ENCODE measurements at regions not wholly inside any gene's neighbourhood (a gene's known extent, or its start where the extent isn't known, plus 50 kb on each side); places are given as distances from the start of the nearest gene placed in this dataset.

DNA sequence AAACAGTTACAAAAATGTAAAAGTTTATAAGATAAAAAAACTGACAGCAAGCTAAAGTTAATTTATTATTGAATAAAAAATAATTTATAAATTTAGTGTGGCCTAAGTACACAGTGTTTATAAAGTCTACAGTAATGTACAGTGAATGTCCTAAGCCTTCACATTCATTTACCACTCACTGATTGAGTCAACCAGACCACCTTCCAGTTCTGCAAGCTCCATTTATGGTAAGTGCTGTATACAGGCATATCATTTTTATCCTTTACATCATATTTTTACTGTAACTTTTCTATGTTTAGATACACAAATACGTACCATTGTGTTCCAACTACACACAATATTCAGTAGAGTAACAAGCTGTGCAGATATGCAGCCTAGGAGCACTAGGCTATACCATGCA is 184.2 kb upstream of the LRATD1 start:
- no peaks in the 10 kb centered on the region for H3K4me1 ChIP-seq

DNA sequence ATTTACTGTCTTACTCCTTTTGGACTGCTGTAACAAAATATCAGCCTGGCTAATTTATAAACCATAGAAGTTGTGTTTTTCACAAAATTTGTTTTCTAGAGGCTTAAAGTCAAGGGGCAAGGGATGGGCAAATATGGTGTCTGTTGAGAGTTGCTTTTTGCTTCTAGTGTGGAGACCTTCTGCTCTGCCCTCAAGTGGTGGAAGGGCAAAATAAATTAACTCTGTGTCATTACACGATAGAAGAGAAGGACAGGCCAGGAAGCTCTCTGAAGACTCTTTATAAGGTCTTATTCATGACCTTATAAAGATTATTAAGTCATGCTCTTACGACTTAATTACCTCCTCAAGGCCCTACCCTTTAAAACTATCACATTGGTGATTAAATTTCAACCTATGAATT is 181.2 kb upstream of the LRATD1 start:
- intact Hi-C loops (cut with DNase I) = no loop called here

More for the DNA sequence above, 184.2 kb upstream of the LRATD1 start:
- no peak for ATAC-seq
- TF ChIP-seq CTCF (IDR thresholded peaks at IDR 0.05) (no peak), POLR2A (IDR thresholded peaks at IDR 0.05) (no peak)
- Histone ChIP-seq H3K27ac (no peak overlapping the region), H3K36me3 (replicated peaks in 1 of 2; ENCODE audit: insufficient read depth in 1 of 2, low read depth in 2 of 2) (no peaks in the 10 kb centered on the region), H3K9me3 (peaks cover 0 to 11% (median 0%) of the 10 kb centered on the region in 3 donors), H3K4me3 (no peak overlapping the region), H3K27me3 (no peaks in the 10 kb centered on the region)
- 77 to 81% methylated on average over 1 of the region's 1 CpG for WGBS, 2 donors
- DNase-seq = no peak
- intact Hi-C loops (cut with DNase I) = no loop called here

DNA sequence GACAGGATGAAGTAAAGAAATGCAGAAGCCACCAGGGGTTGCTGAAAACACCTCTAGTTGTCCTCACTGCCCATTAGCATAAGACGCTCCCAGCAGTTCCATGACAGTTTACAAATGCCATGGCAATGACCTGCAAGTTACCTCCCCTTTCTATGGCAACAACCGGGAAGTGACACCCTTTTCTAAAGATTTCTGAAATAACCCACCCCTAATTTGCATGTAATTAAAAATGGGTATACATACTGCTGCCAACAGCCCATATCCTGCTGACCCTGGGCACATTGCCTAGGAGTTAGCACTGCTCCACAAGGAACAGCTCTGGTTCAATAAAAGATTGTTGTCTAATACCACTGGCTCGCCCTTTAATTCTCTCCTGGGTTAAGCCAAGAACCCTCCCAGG is 178.3 kb upstream of the LRATD1 start:
- DNase-seq = no peak
- no peak for ATAC-seq
- Histone ChIP-seq H3K4me1 (no peaks in the 10 kb centered on the region), H3K27ac (no peak overlapping the region), H3K27me3 (no peaks in the 10 kb centered on the region), H3K9me3 (no peaks in the 10 kb centered on the region), H3K36me3 (replicated peaks in 1 of 2; ENCODE audit: insufficient read depth in 1 of 2, low read depth in 2 of 2) (no peaks in the 10 kb centered on the region), H3K4me3 (no peak overlapping the region)
- TF ChIP-seq CTCF (IDR thresholded peaks at IDR 0.05) (no peak), POLR2A (IDR thresholded peaks at IDR 0.05) (no peak)
- WGBS, 2 donors = 57 to 58% methylated on average over 3 of the region's 3 CpGs
- intact Hi-C loops (cut with DNase I) = no loop called here

More for the DNA sequence above, 181.2 kb upstream of the LRATD1 start:
- ATAC-seq (no peak), DNase-seq (no peak)
- H3K9me3 ChIP-seq = no peaks in the 10 kb centered on the region
- H3K27ac ChIP-seq = no peak overlapping the region
- 48 to 56% methylated on average over 2 of the region's 2 CpGs for WGBS, 2 donors
- H3K4me3 ChIP-seq = no peak overlapping the region
- no peaks in the 10 kb centered on the region for H3K36me3 ChIP-seq (replicated peaks in 1 of 2; ENCODE audit: insufficient read depth in 1 of 2, low read depth in 2 of 2)
- no peaks in the 10 kb centered on the region for H3K4me1 ChIP-seq
- TF ChIP-seq POLR2A (IDR thresholded peaks at IDR 0.05) = no peak
- no peak for TF ChIP-seq CTCF (IDR thresholded peaks at IDR 0.05)
- H3K27me3 ChIP-seq = no peaks in the 10 kb centered on the region

DNA sequence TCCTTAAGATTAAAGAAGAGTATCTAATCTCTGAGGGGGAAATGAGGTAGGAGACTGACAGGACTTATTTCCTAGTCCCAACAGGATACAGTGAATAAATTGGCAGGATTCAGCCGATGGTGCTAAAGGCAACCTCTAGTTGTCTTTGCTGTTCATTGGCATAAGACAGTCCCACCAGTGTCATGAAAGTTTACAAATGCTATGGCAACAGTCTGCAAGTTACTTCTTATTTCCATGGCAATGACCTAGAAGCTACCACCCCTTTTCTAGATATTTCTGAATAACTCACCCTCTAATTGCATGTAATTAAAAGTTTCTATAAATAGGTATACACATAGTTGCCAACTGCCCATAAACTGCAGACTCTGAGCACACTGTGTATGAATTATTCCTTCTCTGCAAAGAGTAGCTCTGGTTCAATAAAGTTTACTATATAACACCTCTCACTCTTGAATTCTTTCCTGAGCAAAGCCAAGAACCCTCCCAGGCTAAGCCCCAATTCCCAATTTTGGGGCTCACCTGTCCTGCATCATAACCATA is 172.7 kb upstream of the LRATD1 start:
- H3K36me3 ChIP-seq (replicated peaks in 1 of 2; ENCODE audit: insufficient read depth in 1 of 2, low read depth in 2 of 2) = no peaks in the 10 kb centered on the region
- H3K4me1 ChIP-seq = no peaks in the 10 kb centered on the region
- DNase-seq (no peak), ATAC-seq (no peak)
- H3K27ac ChIP-seq = no peak overlapping the region
- no peak overlapping the region for H3K4me3 ChIP-seq
- intact Hi-C loops (cut with DNase I) = no loop called here
- 62 to 86% methylated on average over 1 of the region's 1 CpG for WGBS, 2 donors
- H3K27me3 ChIP-seq = no peaks in the 10 kb centered on the region
- TF ChIP-seq CTCF (IDR thresholded peaks at IDR 0.05) (no peak), POLR2A (IDR thresholded peaks at IDR 0.05) (no peak)
- H3K9me3 ChIP-seq = no peaks in the 10 kb centered on the region

DNA sequence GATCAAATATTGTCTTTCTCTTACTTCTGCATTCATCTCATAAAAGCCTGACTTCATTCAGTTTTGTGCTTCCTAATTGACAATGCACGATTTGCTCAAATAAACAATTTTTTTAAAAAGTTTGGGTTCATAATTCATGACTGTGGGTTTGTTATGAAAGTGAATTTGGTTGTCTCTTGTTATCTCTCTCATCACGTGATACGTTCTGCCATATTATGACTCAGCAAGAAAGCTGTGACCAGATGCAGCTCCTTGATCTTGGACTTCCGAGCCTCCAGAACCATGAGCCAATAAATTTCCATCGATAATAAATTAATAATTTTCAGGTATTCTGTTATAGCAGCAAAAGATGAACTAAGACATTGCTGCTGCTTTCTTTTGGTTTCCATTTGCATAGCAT is 156.5 kb upstream of the LRATD1 start:
- intact Hi-C loops (cut with DNase I) = no loop called here
- Histone ChIP-seq H3K4me1 (no peaks in the 10 kb centered on the region), H3K36me3 (replicated peaks in 1 of 2; ENCODE audit: insufficient read depth in 1 of 2, low read depth in 2 of 2) (no peaks in the 10 kb centered on the region), H3K27me3 (no peaks in the 10 kb centered on the region), H3K27ac (no peak overlapping the region), H3K4me3 (no peak overlapping the region), H3K9me3 (no peaks in the 10 kb centered on the region)
- no peak for TF ChIP-seq CTCF (IDR thresholded peaks at IDR 0.05)
- no peak for TF ChIP-seq POLR2A (IDR thresholded peaks at IDR 0.05)
- no peak for ATAC-seq
- WGBS, 2 donors = 65 to 67% methylated on average over 5 of the region's 5 CpGs
- no peak for DNase-seq

All from body of pancreas (tissue), 4 donors.